GM18505 (cell line): ENCODE measurements at regions not wholly inside any gene's neighbourhood (a gene's known extent, or its start where the extent isn't known, plus 50 kb on each side); places are given as distances from the start of the nearest gene placed in this dataset.

Experiments used
- ATAC-seq: cut with Tn5 transposase; IDR thresholded peaks from one replicate; pipeline ENCODE4 v1.9.1; 2021; ENCODE audit not compliant: unreplicated experiment
- POLR2A ChIP-seq: IDR thresholded peaks from 4 replicates; pipeline ENCODE4 v1.6.1; 2011; ENCODE audit warnings: borderline replicate concordance; ENCODE audit not compliant: insufficient read depth, insufficient read length; ENCODE audit errors: extremely low read depth

DNA sequence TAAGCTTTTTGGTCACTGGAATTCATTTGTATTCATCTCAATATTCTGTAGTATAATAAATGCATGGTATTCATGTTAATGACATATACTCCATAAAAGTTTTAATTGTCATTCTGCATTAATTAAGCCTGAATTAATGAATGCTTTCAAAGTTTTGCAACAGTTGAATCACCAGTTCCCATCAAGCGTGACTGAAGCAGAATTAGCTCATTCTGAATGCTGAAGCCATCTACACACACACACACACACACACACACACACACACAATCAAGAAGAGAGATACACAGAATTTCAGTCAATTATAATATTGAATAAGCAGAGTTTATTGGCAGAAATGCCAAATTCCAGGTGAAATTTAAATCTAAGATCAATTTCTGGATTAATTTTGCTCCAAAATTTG lies 252.1 kb upstream of the KCNMB2 start:
- TF ChIP-seq POLR2A, result no peak
- ATAC-seq, result no peak

DNA sequence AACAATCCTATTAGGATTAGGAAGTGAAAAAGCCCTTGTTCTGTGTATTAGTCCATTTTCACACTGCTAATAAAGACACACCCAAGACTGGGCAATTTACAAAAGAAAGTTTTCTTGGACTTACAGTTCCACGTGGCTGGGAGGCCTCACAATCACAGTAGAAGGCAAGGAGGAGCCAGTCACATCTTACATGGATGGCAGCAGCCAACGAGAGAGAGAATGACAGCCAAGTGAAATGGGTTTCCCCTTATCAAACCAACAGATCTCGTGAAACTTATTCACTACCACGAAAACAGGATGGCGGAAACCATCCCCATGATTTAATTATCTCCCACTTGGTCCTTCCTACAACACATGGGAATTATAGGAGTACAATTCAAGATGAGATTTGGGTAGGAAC lies 248.2 kb upstream of the KCNMB2 start:
- ATAC-seq, result no peak
- no peak for TF ChIP-seq POLR2A

DNA sequence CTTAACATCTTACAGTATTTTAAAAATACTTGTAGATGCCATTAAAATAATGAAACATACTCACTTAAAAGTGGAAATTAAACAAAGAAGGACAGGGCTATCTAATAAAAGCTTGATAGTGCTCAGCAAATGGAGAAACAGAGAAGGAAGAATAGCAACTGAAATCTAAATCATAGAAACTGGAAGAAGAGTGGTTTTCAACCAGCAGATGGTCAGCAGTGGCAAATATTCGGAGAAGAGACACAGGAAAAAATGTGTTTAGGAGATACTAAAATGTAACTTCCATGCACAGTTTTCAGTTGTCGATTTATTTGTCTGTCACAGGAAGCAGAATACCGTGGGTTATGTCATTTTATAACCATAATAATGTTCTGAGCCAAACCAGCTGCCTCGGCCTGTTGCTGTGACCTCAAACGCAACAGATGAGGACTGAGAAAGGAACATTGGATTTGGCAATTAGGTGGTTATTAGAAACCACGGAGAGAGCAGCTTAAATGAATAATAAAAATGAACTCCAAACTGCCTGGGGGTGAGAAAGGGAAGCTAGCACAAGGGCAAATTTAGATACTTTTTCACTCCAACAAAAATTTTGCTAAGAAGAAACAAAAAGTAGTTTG lies 246.6 kb upstream of the KCNMB2 start:
- no peak for TF ChIP-seq POLR2A
- ATAC-seq, result no peak

DNA sequence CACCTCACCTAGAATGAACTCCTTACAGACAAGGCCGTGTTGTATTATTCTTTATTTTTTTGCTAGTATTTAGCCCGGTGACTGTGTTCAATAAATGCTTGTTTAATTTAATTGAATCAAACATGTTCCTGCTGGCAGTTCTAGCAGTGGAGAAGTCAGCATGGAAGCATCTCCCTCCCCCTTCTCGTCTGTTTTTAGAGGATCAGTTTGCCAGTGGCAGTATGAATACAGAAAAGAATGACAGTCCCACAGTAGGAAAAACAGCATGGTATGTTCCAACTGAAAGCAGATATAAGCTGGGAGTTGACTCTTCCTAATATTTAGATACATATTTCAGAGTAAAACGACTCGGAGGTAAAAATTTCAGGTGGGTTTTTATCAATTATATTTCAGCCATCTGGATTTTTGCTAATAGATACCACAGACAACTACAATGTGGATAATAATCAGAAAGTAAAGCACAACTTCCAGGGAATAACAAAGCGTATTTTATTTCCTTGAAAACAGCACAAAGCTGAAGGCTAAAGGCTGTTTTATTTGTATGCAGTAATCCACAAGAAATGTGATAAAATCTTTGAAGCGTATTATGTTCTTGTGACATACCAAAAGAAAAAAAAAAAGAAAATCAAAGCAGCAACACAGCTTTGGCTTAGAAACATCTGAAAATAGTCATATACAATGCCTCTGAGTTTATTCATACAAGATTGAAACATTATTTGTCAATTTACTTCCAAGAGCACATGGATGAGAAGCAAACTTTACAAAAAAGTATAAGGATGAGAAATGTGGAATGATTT lies 244.5 kb upstream of the KCNMB2 start:
- no peak for TF ChIP-seq POLR2A
- ATAC-seq, result no peak

DNA sequence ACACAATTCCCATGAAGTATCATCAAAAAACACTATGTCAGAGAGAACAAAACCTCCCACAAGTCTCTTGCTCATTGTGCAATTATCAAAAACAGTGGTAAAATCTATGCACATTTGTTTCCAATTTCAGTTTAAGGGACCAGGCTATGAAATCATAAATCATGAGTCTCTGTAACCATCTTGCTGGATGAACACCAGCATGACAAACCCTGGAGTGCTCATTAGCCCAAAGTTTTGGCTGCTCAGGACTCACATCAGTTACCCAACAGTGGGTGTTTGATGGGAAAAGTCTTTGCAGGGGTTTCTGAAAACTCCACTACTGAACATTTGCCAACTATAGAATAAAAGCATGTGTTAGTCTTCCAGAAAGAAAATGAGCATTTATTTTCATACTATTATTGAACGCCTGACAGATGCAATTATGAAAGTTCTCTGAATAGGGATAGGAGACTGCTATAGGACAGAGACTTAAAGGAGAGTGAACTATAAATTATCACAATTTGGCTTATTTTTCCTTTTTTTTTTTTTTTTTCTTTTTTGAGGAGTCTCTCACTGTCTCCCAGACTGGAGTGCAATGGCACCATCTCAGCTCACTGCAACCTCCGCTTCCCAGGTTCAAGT lies 240.8 kb upstream of the KCNMB2 start:
- ATAC-seq, result no peak
- TF ChIP-seq POLR2A, result no peak

DNA sequence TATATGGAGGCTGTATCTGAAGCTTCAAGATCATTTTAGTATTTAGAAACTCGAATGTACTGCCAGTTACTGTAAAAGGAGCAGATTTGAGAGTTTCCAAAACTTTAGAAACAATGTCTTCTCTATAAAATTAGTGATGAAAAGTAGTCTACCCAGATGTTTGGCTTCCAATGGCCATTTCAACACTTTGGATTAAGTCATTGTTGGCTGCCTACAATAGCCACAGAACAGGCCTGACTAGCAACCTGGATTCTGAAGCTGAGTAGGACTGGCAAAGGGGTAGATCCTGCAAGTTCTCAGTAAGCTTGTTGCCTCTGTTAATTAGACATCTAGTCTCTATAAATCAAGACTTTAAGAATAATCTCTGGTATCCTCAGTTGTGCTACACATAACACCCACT lies 239.0 kb upstream of the KCNMB2 start:
- TF ChIP-seq POLR2A, result no peak
- ATAC-seq, result no peak

DNA sequence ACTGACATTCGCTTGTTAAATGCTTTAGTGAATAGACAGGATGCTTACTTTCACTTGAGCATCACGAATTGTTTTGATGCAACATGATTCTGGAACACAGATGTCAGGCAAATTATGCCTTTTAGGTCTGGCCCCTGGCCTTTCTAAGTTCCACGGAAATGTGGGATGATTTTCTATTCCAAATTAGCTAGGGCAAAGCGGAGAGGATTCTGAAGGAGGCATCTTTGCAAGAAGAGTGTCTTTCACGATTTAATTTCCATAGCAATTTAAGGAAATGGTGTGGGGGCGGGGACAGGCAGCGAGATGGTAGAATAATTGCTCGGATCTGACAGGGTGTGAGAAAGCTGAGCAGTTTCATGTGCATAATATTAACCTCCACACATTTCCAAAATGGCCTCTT lies 238.5 kb upstream of the KCNMB2 start:
- ATAC-seq, result no peak
- no peak for TF ChIP-seq POLR2A

DNA sequence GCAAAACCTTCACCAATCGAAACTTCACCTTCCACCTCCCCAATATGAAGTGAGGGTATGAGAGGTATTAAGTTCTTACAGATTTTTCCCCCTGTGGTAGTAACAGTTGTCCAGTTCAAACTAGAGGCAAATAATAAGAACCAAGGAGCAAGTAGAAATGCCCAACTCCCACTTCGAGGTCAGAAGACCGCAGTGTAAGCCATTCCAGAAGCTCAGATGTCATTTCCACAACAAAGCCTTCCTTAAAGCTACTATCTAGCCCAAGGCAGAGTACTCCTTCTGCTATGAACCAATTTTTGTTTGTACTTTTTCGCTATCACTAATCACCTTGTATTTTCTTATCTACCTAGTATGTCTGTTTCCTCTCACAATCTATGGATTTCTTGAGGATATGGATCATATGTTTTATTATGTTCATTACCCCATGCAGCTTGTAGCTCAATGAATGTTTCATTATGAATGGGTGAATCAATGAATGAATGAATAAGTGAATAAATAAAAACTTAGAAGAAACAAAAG lies 235.7 kb upstream of the KCNMB2 start:
- TF ChIP-seq POLR2A, result no peak
- ATAC-seq, result no peak

DNA sequence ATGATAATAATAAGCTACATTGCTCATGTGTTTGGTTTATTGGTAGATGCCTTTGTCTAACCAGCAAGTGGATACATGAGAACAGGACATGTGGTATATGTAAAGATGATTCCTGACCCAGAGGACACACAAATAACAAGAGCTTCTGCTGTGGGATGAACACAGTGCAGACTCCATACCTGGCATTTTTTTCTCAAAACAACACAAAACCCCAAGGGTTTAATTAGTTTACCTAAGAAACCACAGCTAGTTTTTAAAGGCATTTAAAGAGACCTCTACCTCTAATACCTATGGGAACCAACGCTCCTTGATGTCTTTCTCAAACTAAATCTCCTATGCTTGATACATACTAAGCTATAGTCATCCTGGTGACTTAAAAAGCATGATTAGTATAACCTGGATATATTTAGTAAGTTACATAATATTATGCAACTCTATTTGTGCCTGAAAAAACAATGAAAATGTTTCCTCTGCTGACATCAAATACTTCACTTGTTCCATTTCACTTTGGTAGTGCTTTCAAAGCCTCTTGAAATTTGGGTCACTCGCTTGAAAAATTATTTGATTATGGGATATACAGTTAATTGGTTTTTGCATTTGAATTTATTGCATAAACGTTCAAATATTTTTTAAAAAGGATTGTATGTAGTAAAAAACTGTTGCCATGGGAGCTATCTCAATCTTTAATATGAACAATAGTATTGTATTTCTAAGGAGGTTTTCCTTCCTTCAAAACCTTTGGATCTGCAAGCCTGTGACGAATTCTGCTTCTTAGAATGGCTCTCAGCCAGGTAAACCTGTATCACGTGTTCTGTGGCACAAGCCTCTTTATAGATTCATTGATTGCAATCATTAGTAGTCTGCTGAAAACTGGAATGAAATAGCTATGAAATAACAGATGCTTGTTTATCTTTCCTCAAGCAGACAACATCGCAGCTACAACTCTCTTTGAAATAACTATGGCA lies 233.0 kb upstream of the KCNMB2 start:
- no peak for TF ChIP-seq POLR2A
- no peak for ATAC-seq

DNA sequence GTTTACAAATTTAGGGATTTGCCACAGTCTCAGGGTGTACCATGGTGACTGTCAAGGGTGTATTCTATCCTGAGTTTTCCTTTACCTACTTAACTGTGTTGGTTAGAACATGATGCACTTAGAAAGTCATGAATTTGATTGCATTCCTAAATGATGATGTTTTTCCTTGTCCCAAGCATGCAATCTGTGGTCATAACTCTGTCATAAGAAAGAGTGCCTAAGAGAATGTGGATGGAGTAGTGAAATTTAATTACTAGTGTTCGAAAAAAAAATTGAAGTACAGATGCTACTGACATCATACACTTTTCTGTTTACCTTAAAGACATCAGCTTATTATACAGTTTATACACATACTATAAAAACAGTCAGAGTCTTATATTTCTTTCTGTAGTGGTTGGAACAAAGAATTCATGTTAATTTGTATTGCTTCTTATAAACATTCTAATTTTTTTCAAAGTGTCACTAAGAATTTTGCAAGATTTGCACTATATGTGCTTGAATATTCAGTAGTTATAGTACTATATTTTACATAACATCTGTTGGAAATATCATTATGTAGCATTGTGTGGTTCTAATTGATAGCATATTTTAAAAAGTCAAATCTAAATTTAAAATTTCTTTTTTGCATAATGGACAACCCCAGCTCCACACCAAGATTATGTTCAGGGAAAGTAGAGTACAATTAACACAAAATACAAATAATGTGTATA lies 231.3 kb upstream of the KCNMB2 start:
- ATAC-seq, result no peak
- no peak for TF ChIP-seq POLR2A

DNA sequence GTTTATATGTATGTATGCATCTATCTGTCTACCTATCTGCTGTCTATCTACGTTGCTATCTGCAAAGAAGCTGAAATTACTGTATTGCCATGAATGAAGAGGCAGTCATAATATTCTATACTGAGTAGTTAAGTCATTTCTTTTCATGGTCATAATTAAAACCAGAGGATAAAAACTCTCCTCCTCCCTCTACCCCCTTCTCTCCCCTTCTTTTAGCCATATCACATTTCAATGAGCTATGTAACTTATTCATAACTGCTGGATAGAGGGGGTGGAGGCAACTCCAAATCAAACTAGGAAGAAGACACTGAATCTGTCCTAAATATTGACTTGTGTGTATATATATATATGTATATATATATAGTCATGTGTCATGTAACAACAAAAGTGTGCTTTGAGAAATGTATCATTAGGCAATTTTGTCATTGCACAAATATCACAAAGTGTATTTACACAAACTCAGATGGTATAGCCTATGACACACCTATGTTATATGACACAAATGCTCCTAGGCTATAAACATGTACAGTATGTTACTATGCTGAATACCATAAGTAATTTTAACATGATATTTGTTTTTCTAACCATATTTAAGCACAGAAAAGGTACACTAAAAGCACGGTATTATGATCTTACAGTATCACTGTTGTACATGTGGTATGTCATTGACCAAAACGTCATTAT lies 229.7 kb upstream of the KCNMB2 start:
- TF ChIP-seq POLR2A, result no peak
- no peak for ATAC-seq

DNA sequence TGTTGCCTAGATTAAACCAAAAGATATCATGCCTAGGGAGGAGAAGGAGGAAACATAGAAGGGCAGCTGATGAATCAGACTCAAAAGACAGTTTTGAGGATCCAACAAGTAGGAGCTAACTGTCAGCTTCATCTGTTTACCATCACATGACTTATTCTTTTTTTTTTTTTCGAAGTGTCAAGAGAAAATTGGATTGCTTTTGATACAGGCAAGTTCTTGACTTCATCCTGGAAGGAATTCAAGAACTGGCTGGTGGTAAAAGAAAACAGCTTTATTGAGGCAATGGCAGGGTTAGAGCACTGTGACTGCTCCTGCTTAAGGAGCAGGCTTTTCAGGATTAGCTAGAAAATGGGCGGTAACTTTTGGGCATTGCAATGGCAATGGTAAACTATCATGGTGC lies 227.5 kb upstream of the KCNMB2 start:
- no peak for TF ChIP-seq POLR2A
- ATAC-seq, result no peak
